Sciatic nerve (tissue), 2 donors: ENCODE measurements at regions not wholly inside any gene's neighbourhood (a gene's known extent, or its start where the extent isn't known, plus 50 kb on each side); places are given as distances from the start of the nearest gene placed in this dataset.
"Not testable (repeated sequence)": the region's sequence is repeated elsewhere in the genome, so short reads cannot be mapped to it uniquely, and the experiment has no call there.

Experiments used
- ATAC-seq: fragments of 200-7000 bp; cut with Tn5 transposase; one replicate; pipeline ENCODE4 v1.9.1; 2020; ENCODE audit warnings: mild to moderate bottlenecking, moderate library complexity
- DNase-seq: peaks from one replicate; pipeline ENCODE4 v3.0.0-alpha.2; 2020; ENCODE audit warnings: low spot score
- intact Hi-C: fragments of 100-400 bp; cut with DNase I; formaldehyde crosslinking; loops from one replicate; pipeline ENCODE4 v1.14.2; 2022
- donor health status: DM: no; HTN: no; CAD: no.
- donor health status: DM: no; HTN: no; CAD: no.

GRCh38 chr19:34871911-34872310, 54.8 kb upstream of the ZNF30 start:
- DNase-seq, ATAC-seq, intact Hi-C loops: not testable (repeated sequence)

DNA sequence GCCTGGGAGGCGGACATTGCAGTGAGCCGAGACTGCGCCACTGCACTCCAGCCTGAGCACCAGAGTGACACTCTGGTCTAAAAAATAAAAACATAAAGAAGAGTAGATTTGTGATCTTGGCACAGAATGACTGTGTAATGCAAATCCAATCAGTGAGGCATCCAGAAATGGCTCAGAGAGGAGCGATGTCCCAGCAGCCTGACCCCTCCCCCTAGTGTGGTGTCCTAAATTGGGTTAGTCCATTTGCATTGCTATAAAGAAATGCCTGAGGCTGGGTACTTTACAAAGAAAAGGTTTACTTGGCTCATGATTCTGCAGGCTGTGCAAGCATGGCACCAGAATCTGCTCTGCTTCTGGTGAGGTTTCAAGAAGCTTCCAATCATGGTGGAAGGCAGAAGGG, 59.1 kb upstream of the ZNF30 start:
- intact Hi-C loops: no loop called here
- ATAC-seq (no peak), DNase-seq (no peak)

GRCh38 chr19:34865225-34865624, 61.5 kb upstream of the ZNF30 start:
- intact Hi-C loops, ATAC-seq: not testable (repeated sequence)

DNA sequence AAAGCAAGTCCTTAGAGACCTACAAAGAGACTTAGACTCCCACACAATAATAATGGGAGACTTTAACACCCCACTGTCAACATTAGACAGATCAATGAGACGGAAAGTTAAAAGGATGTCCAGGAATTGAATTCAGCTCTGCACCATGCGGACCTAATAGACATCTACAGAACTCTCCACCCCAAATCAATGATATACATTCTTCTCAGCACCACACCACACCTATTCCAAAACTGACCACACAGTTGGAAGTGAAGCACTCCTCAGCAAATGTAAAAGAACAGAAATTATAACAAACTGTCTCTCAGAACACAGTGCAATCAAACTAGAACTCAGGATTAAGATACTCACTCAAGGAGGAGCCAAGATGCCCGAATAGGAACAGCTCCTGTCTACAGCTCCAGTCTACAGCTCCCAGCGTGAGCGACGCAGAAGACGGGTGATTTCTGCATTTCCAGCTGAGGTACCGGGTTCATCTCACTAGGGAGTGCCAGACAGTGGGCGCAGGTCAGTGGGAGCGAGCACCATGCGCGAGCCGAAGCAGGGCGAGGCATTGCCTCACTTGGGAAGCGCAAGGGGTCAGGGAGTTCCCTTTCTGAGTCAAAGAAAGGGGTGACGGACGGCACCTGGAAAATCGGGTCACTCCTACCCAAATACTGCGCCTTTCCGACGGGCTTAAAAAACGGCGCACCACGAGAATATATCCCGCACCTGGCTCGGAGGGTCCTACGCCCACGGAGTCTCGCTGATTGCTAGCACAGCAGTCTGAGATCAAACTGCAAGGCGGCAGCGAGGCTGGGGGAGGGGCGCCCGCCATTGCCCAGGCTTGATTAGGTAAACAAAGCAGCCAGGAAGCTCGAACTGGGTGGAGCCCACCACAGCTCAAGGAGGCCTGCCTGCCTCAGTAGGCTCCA, 66.6 kb upstream of the ZNF30 start:
- DNase-seq, ATAC-seq, intact Hi-C loops: not testable (repeated sequence)

More at GRCh38 chr19:34865225-34865624, 61.5 kb upstream of the ZNF30 start:
- DNase-seq: not testable (repeated sequence)

- intact Hi-C loops, ATAC-seq, DNase-seq: not testable (repeated sequence)
Observed at GRCh38 chr19:34859325-34859724, 67.4 kb upstream of the ZNF30 start.

DNA sequence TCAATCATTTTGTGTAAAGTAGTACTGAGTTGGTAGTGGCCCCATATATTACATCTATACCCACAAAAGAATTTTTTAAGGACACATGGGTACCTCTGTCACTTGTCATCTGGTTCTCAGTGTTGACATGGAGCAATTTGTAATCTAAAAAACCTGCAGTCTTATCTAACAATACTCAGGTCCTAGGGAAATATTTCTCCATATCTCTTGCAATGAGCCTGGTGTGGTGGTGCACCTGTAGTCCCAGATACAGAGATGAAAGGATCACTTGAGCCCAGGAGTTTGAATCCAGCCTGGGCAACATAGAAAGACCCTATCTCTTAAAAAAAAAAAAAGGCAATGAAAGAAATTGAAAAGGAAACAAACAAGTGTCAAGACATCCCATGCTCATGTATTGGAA, 70.7 kb upstream of the ZNF30 start:
- intact Hi-C loops: no loop called here
- DNase-seq (no peak), ATAC-seq (no peak)

DNA sequence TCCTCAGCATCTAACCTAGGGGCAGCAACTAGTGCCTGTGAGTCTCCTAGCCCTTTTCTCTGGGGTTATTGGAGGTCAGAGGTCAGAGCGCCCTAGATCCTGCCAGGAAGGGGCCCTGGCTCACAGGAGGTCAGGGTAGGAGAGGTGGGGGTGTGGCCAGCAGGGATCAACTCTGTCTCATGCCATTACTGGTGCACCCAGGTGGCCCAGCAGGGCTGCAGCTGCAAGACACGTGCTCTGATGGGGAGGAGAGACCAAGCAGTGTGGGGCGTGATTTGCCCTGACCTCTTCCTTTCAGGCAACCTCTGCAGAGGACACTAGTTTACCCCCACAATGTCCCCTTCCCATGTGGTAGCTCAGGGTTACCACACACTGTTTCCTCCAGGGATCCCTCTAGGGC, 73.3 kb upstream of the ZNF30 start:
- intact Hi-C loops: no loop called here
- DNase-seq: no peak
- no peak for ATAC-seq

DNA sequence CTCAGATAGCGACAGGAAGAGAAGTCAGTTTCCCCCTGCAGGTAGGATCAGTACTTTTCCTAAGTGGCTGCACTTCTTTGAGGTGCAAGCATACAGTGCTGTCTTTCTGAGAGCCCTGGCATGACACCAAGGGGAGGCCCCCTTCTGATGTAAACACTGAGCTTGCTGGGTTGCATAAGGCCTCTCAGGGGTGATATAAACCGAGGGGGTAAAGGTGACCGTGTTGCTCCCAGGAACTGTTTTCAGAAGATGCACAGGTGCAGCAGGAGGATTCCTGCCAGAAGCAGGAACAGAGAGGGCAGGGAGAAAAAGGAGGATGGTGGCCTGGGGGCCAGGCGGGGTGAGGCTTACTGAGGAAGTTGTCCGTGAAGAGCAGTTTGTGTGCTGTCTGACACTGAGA, 74.0 kb upstream of the ZNF30 start:
- intact Hi-C loops: no loop called here
- ATAC-seq (no peak), DNase-seq (no peak)

GRCh38 chr19:34851277-34851804, 75.4 kb upstream of the ZNF30 start:
- ATAC-seq (no peak), DNase-seq (no peak)

DNA sequence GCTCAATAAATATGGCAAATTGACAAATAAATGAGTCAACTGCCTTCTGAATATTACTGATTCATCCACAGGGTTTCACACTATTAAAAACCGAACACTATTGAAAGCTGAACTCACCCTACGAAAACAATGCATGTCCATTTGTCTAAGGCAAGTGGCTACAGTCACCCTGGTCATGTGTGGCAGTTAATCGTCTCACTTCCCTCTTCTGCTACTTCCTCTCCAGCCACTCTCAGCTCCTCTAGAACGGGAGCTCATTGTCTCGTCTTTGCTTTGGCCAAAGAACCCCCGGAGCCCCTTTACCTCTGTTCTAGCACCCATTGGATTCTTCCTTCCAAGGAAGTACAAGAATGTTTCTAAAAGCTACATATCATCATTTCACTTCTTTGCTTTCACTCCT, 74.4 kb upstream of the ZNF599 start:
- ATAC-seq: no peak
- no peak for DNase-seq
- intact Hi-C loops: no loop called here

More at GRCh38 chr19:34851277-34851804, 75.4 kb upstream of the ZNF30 start:
- intact Hi-C loops: no loop called here

- no peak for DNase-seq
- no peak for ATAC-seq
- intact Hi-C loops: no loop called here
Observed at GRCh38 chr19:34844277-34844676, 71.3 kb upstream of the ZNF599 start.

DNA sequence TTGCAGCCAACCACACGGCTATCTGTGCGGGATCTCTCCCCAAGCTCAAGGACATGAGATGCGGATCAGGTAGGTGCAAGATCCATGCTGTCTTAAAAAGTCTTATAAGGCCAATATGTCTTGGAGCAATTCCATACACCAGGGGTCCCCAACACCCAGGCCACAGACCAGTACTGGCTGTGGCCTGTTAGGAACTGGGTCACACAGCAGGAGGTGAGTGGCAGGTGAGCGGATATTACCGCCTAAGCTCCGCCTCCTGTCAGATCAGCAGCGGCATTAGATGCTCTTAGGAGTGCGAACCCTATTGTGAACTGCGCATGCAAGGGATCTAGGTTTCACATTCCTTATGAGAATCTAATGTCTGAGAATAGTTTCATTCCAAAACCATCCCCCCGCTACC, 68.8 kb upstream of the ZNF599 start:
- ATAC-seq: no peak
- intact Hi-C loops: no loop called here
- DNase-seq: no peak

GRCh38 chr19:34838753-34839431, 65.9 kb upstream of the ZNF599 start:
- intact Hi-C loops: no loop called here
- ATAC-seq (peak; percentile 15), DNase-seq (no peak)

GRCh38 chr19:34838248-34838647, 65.2 kb upstream of the ZNF599 start:
- no peak for ATAC-seq
- DNase-seq: no peak
- intact Hi-C loops: no loop called here

DNA sequence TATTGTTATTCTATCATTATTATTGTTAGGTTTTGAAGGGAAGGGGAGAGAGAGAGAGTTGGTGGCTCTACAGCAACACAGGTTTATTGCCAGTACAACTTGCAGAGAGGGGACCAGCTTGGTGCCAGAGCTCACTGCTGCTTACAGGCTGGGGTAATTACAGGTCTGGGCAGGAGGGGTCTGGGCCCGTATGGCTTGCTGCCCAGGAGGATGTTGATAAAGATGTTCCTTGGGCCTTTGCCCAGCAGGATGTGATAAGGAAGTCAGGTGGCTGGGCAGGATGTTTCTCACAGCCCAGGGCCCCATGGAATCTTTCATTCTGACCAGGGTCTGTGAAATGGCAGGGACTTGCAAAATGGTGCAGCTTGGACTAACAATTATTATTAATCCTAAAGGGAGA, 64.2 kb upstream of the ZNF599 start:
- ATAC-seq (no peak), DNase-seq (no peak)

GRCh38 chr19:34835631-34836351, 62.8 kb upstream of the ZNF599 start:
- intact Hi-C loops: no loop called here
- ATAC-seq: no peak
- DNase-seq: no peak

More for the DNA sequence above, 64.2 kb upstream of the ZNF599 start:
- intact Hi-C loops: no loop called here

DNA sequence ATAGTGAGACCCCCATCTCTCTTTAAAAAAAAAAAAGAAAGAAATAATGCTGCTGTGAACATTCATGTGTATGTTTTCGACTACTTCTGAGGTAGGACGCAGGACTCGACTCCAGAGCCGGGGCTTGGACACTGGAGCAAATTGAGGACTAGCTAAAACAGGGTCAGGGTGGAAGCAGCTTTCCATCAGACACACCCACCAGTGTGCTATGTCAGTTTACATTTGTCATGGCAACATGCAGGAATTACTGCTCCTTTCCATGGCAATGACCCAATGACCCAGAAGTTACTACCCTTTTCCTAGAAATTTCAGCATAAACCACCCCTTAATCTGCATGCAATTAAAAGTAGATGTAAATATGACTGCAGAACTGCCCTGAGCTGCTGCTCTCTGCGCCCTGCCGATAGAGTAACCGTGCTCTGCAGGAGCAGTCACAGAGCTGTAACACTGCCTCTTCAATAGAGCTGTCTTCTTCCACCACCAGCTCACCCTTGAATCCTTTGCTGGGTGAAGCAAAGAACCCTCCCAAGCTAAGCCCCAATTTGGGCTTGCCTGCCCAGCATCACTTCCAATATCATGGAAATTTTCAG, 61.6 kb upstream of the ZNF599 start:
- no peak for ATAC-seq
- no peak for DNase-seq
- intact Hi-C loops: no loop called here

DNA sequence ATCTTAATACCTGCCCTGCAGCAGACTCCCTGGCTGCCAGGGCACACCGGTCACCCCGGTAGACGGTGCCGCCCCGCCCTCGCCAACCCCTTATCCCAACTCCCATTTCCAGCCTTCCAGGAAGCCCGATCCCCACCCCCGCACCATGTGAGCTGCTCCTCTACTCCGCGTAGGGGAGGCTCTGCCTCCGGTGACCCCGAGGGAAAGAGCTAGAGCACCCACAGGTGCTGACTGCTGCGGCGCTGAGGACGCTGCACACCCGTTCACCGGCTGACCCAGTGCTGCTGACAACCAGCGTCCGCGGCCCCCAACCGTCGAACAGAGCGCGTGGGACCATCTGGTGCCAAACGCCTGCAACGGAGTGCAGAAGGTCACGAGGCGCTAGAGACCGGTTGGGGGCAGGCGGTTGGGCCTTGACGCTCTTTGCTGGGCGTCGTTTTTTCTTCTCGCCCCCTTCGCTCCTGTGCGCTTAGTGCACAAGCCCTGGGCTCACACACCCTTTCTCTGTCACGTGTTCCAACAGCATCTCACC, 59.6 kb upstream of the ZNF599 start:
- ATAC-seq: no peak
- intact Hi-C loops: no loop called here
- no peak for DNase-seq

DNA sequence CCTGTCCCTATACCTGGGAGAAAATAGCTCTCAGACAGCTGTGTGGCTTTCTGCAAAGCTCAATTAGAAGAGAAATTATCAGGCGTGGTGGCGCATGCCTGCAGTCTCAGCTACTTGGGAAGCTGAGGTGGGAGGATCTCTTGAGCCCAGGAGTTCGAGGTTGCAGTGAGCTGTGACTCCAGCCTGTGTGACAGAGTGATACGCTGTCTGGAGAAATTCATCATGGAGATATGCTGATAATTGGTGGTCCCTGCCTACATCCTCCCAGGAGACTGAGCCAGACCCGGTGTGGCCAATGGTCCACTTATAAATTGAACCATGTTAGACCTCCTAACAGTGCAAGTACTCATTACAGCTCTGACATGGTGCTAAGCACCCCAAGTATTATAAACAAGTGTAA, 58.7 kb upstream of the ZNF599 start:
- ATAC-seq: no peak
- intact Hi-C loops: no loop called here
- no peak for DNase-seq
